ENCODE measurements at regions not wholly inside any gene's neighbourhood (a gene's known extent, or its start where the extent isn't known, plus 50 kb on each side); places are given as distances from the start of the nearest gene placed in this dataset.

DNA sequence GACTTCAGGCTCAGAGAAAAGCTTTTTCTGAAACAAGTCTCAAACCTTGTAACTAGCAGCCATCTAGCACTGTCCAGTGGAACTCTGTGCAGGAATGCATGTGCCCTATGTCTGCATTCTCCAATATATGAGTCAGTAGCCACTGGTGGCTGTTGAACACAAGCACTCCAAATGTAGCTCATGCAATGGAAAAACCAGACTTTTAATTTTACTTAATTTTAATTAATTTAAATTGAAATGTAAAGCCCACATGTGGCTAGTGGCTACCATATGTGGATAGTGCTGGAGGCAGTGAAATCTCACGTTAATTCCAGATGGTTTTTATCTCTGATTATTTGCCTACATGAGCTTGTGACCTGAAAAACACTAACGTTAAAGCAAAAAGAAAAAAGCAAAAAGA, 225.1 kb downstream of the GATA3 start:
- TF ChIP-seq, protein P1, sequence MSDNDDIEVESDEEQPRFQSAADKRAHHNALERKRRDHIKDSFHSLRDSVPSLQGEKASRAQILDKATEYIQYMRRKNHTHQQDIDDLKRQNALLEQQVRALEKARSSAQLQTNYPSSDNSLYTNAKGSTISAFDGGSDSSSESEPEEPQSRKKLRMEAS (IDR thresholded peaks at IDR 0.05; ENCODE audit: insufficient read depth, insufficient read length) = no peak
- TF ChIP-seq MYC (IDR thresholded peaks at IDR 0.05; ENCODE audit: low read depth, low read length) (no peak), FOS (IDR thresholded peaks at IDR 0.05; ENCODE audit: borderline replicate concordance, insufficient read depth, low read length) (no peak), POLR2A (IDR thresholded peaks at IDR 0.05; ENCODE audit: low read depth, low read length) (no peak), EZH2 (IDR thresholded peaks at IDR 0.05; ENCODE audit: borderline replicate concordance, low read depth, low read length, severe bottlenecking) (no peak), GATA2 (IDR thresholded peaks at IDR 0.05; ENCODE audit: insufficient read depth, insufficient read length, low read depth, low read length) (no peak), POLR2AphosphoS5 (IDR thresholded peaks at IDR 0.05; ENCODE audit: insufficient read depth, low read depth, low read length) (no peak), JUN (IDR thresholded peaks at IDR 0.05; ENCODE audit: borderline replicate concordance, insufficient read depth, insufficient read length, low read depth) (no peak)
- TF ChIP-seq, protein P2, sequence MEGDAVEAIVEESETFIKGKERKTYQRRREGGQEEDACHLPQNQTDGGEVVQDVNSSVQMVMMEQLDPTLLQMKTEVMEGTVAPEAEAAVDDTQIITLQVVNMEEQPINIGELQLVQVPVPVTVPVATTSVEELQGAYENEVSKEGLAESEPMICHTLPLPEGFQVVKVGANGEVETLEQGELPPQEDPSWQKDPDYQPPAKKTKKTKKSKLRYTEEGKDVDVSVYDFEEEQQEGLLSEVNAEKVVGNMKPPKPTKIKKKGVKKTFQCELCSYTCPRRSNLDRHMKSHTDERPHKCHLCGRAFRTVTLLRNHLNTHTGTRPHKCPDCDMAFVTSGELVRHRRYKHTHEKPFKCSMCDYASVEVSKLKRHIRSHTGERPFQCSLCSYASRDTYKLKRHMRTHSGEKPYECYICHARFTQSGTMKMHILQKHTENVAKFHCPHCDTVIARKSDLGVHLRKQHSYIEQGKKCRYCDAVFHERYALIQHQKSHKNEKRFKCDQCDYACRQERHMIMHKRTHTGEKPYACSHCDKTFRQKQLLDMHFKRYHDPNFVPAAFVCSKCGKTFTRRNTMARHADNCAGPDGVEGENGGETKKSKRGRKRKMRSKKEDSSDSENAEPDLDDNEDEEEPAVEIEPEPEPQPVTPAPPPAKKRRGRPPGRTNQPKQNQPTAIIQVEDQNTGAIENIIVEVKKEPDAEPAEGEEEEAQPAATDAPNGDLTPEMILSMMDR (IDR thresholded peaks at IDR 0.05; ENCODE audit: extremely low read depth in 1 of 2, insufficient read depth in 1 of 2, low read depth in 1 of 2, low read length in 2 of 2) = no peak

More for the DNA sequence above, 225.1 kb downstream of the GATA3 start:
- H2AFZ ChIP-seq (ENCODE audit: low read depth, low read length) = no peak overlapping the region
- dilution Hi-C loops (cut with MboI; ENCODE audit: extremely low pct_ligation_motif_present, low sequenced_read_pairs) = no loop called here
- H3K9me3 ChIP-seq (replicated peaks; ENCODE audit: control insufficient read depth, insufficient read depth, low read length) = no peaks in the 10 kb centered on the region
- DNase-seq (ENCODE audit: low read depth, low spot score) (no peak), FAIRE-seq (no peak)
- no peak overlapping the region for H3K4me3 ChIP-seq (replicated peaks in 1 of 3; ENCODE audit: insufficient read depth in 1 of 3, low read depth in 1 of 3, low read length in 3 of 3)
- H3K4me1 ChIP-seq (ENCODE audit: control insufficient read depth, extremely low read depth, insufficient read depth, low read length) = no peaks in the 10 kb centered on the region
- no peaks in the 10 kb centered on the region for H3K9me1 ChIP-seq (replicated peaks; ENCODE audit: control insufficient read depth, extremely low read depth, insufficient read depth, low read length)
- H3K4me2 ChIP-seq (ENCODE audit: insufficient read depth, low read length) = no peak overlapping the region
- H3K36me3 ChIP-seq (ENCODE audit: control insufficient read depth in 2 of 2, extremely low read depth in 1 of 2, insufficient read depth in 2 of 2, low read length in 2 of 2) = no peaks in the 10 kb centered on the region
- H3K79me2 ChIP-seq (ENCODE audit: control insufficient read depth, insufficient read depth, low read length) = no peaks in the 10 kb centered on the region
- BruUV-seq (replicated peaks) = no TSS peak
- peaks cover 0 to 8% of the 10 kb centered on the region in 2 experiments for H3K27me3 ChIP-seq (ENCODE audit: control insufficient read depth in 2 of 2, insufficient read depth in 2 of 2, low read length in 2 of 2)
- ChIA-PET POLR2A (no interaction called here), CTCF (interaction anchor here (0.8 kb wide), 1 partner anchor 189 kb away, joined by 4 read pairs; no protein-coding TSS in a partner anchor)
- no peak overlapping the region for H3K27ac ChIP-seq (ENCODE audit: insufficient read depth, low read depth, low read length)
- no peaks in the 10 kb centered on the region for H4K20me1 ChIP-seq (replicated peaks; ENCODE audit: control insufficient read depth, extremely low read depth, insufficient read depth, low read length)
- H3K9ac ChIP-seq (replicated peaks; ENCODE audit: extremely low read depth, insufficient read depth, low read length) = no peak overlapping the region
- intact Hi-C loops (cut with micrococcal nuclease) = no loop called here

Data from endothelial cell of umbilical vein (primary cell).